Neutrophil (primary cell): ENCODE measurements at regions not wholly inside any gene's neighbourhood (a gene's known extent, or its start where the extent isn't known, plus 50 kb on each side); places are given as distances from the start of the nearest gene placed in this dataset.

Experiments used
- H3K27ac ChIP-seq: fragments of 200-600 bp; sonication (generic); 2 replicates; pipeline ENCODE4 v1.5.1; 2016; ENCODE audit warnings: mild to moderate bottlenecking, moderate library complexity
- H3K27me3 ChIP-seq: fragments of 200-600 bp; sonication (generic); 2 replicates; pipeline ENCODE4 v1.6.0; 2016; ENCODE audit warnings: mild to moderate bottlenecking
- H3K36me3 ChIP-seq: fragments of 200-600 bp; sonication (generic); 2 replicates; pipeline ENCODE4 v1.5.1; 2017
- H3K4me1 ChIP-seq, 2 experiments: fragments of 200-600 bp in 1 of 2; sonication (generic) in 1 of 2; 1 replicate in 1 of 2; 2 replicates in 1 of 2; pipeline versions ENCODE4 v1.5.1 to v1.6.1; 2013 to 2016; ENCODE audit warnings: low read depth in 1 of 2, low read length in 1 of 2, mild to moderate bottlenecking in 1 of 2, moderate library complexity in 1 of 2; ENCODE audit not compliant: control insufficient read depth in 1 of 2, insufficient read depth in 1 of 2
- H3K4me3 ChIP-seq, 2 experiments: fragments of 200-600 bp in 1 of 2; sonication (generic) in 1 of 2; 1 replicate in 1 of 2; 2 replicates in 1 of 2; pipeline ENCODE4 v1.5.1; 2013 to 2016; ENCODE audit warnings: low read depth in 1 of 2, low read length in 1 of 2, mild to moderate bottlenecking in 1 of 2, moderate library complexity in 1 of 2
- H3K9me3 ChIP-seq: fragments of 200-600 bp; sonication (generic); 2 replicates; pipeline ENCODE4 v1.5.1; 2016
- TF ChIP-seq, protein P1 (sequence below): fragments of 200-600 bp; sonication (generic); IDR thresholded peaks from 2 replicates; pipeline ENCODE4 v1.5.1; 2016; ENCODE audit warnings: antibody characterized with exemption

DNA sequence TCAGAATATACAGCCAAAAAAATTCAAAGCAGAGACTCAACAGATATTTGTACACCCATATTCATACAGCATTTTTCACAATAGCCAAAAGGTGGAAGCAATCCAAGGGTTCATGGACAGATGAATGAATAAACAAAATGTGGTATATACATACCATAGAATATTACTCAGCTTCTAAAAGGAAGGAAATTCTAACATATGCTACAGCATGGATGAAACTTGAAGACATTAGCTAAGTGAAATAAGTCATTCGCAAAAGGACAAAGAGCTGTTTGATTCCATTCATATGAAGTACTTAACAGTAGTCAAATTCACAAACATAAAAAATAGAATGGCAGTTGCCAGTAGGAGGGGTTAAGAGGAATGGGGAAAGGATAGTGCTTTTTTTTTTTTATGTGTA lies 91.8 kb upstream of the ARID2 start:
- H3K27ac ChIP-seq = no peak overlapping the region
- TF ChIP-seq, protein P1, sequence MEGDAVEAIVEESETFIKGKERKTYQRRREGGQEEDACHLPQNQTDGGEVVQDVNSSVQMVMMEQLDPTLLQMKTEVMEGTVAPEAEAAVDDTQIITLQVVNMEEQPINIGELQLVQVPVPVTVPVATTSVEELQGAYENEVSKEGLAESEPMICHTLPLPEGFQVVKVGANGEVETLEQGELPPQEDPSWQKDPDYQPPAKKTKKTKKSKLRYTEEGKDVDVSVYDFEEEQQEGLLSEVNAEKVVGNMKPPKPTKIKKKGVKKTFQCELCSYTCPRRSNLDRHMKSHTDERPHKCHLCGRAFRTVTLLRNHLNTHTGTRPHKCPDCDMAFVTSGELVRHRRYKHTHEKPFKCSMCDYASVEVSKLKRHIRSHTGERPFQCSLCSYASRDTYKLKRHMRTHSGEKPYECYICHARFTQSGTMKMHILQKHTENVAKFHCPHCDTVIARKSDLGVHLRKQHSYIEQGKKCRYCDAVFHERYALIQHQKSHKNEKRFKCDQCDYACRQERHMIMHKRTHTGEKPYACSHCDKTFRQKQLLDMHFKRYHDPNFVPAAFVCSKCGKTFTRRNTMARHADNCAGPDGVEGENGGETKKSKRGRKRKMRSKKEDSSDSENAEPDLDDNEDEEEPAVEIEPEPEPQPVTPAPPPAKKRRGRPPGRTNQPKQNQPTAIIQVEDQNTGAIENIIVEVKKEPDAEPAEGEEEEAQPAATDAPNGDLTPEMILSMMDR = no peak
- H3K9me3 ChIP-seq = no peaks in the 10 kb centered on the region
- H3K4me3 ChIP-seq = no peak overlapping the region
- H3K27me3 ChIP-seq = no peaks in the 10 kb centered on the region
- peaks cover 25 to 30% of the 10 kb centered on the region in 2 experiments for H3K4me1 ChIP-seq
- H3K36me3 ChIP-seq = no peaks in the 10 kb centered on the region

DNA sequence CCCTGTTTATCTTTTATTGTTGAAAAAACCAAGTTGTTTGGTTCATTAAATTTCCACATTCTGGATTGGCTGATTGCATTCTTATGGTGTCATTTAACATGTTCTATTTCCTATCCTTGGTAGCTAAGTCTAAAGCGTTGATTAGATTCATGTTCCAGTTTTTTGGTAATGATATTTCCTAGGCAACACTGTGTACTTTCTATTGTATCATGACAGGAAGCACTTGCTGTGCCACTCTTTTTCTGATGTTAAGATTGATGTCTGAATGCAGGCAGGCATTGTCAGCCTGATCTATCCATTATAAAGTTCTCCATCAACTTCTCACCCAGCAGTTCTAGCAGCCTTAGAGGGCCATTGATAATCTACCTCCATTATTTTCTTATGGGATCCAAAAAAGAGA lies 91.1 kb upstream of the ARID2 start:
- no peaks in the 10 kb centered on the region for H3K36me3 ChIP-seq
- no peaks in the 10 kb centered on the region for H3K27me3 ChIP-seq
- TF ChIP-seq, protein P1 = no peak
- no peak overlapping the region for H3K27ac ChIP-seq
- no peaks in the 10 kb centered on the region for H3K9me3 ChIP-seq
- H3K4me3 ChIP-seq = no peak overlapping the region
- H3K4me1 ChIP-seq = peaks cover 29 to 34% of the 10 kb centered on the region in 2 experiments

DNA sequence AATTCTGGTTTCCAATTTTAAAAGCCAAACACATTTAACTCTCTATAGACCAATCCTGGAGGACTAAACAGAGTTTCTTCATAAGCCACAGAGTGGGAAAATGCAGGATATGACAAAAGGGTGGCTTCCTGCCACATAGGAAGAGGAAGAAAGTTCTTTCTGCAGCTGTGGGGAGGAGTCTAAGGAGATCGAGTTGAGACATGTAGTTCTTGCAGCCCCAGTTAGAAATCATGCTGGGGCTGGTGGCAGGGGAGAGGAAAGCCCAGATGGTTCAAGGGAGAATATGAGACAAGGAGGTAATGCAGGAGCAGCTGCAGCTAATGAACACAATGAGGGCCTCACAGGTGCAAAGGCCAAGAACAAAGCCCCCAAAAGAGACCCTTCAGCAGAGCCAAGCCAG lies 85.0 kb upstream of the ARID2 start:
- Histone ChIP-seq H3K9me3 (no peaks in the 10 kb centered on the region), H3K27ac (peak overlapping the region; percentile 79), H3K4me1 (peaks cover 54 to 63% of the 10 kb centered on the region in 2 experiments), H3K27me3 (no peaks in the 10 kb centered on the region), H3K4me3 (peak overlapping the region; percentile 33 to 50), H3K36me3 (no peaks in the 10 kb centered on the region)
- TF ChIP-seq, protein P1 = no peak

DNA sequence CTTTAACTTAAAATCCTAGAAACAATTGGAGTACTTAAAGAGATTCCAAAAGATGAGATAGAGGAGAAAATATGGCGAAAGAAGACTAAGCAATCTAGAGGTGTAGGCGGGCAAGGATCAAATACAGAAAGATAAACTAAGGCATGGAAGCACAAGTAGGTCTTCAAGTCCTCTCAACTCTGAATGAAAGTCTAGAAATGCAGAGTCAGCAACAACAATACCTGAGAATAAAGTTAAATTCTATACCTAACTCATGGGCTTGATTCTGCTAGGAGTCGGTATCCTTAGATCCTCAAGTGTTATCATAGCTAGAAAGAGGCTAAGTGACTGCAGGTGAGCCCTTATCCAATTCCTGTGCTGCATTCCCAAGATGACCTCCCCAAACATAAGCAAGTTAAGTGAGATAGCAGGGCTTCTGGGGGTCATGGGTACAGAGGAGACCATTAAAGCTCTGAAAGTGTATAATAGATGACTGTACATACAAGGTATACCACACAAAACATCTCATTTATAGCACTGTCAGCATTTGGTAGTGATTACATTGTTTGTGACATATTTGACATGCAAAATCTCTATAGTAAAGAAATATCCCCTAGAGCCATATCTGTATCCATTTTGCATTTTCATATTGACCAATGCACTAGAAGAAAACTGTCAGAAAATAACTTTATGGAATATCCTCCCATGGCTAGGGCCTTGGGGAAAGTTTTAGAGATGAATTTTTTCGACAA lies 82.5 kb upstream of the ARID2 start:
- H3K27me3 ChIP-seq = no peaks in the 10 kb centered on the region
- no peaks in the 10 kb centered on the region for H3K36me3 ChIP-seq
- TF ChIP-seq, protein P1 = no peak
- no peak overlapping the region for H3K4me3 ChIP-seq
- no peaks in the 10 kb centered on the region for H3K9me3 ChIP-seq
- H3K4me1 ChIP-seq = peaks cover 40 to 41% of the 10 kb centered on the region in 2 experiments
- no peak overlapping the region for H3K27ac ChIP-seq

DNA sequence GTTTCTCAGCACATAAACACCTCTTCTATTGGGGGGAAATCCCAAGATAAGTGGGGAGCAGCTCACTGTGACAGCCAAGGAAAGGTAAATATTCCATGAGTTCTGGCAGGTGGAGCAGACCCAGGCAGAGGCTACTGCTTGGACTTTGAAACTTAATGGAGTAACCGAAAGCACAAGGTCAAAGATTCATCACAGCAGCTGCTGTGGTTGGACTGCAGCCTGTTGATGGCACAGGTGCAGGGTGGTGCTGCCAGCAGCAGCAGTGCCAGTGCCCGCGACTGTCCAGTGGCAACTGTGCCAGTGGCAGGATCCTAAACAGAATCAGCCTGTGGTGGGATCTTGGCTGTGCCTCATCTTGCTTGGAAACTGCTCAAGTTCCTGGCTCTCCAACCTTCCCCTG lies 81.4 kb upstream of the ARID2 start:
- Histone ChIP-seq H3K9me3 (no peaks in the 10 kb centered on the region), H3K36me3 (no peaks in the 10 kb centered on the region), H3K27ac (no peak overlapping the region), H3K4me1 (peaks cover 29 to 34% of the 10 kb centered on the region in 2 experiments), H3K27me3 (no peaks in the 10 kb centered on the region), H3K4me3 (no peak overlapping the region)
- TF ChIP-seq, protein P1 = no peak
